Gastroesophageal sphincter (tissue), 4 donors: ENCODE measurements at regions not wholly inside any gene's neighbourhood (a gene's known extent, or its start where the extent isn't known, plus 50 kb on each side); places are given as distances from the start of the nearest gene placed in this dataset.

Source experiments
- ATAC-seq: fragments of 150-250 bp; one replicate; pipeline ENCODE4 v1.9.1; 2016; ENCODE audit warnings: mild to moderate bottlenecking, moderate library complexity
- H3K27ac ChIP-seq, 4 donors: fragments of 200-600 bp; sonication (generic) in 3 of 4; 1 replicate in 3 of 4; 2 replicates in 1 of 4; pipeline ENCODE4 v1.5.1; 2016 to 2019
- H3K27me3 ChIP-seq: fragments of 200-600 bp; sonication (generic); one replicate; pipeline ENCODE4 v1.5.1; 2019
- H3K36me3 ChIP-seq, 2 donors: fragments of 200-600 bp; sonication (generic); one replicate each; pipeline ENCODE4 v1.5.1; 2019; ENCODE audit warnings: control low read depth in 1 of 2
- H3K4me1 ChIP-seq, 3 donors: fragments of 200-600 bp; sonication (generic); 1 replicate in 2 of 3; 2 replicates in 1 of 3; pipeline ENCODE4 v1.5.1; 2016 to 2019; ENCODE audit warnings: control low read depth in 2 of 3
- H3K4me3 ChIP-seq, 2 donors: fragments of 200-600 bp; sonication (generic); one replicate each; pipeline ENCODE4 v1.5.1; 2019; ENCODE audit warnings: mild to moderate bottlenecking in 1 of 2, moderate library complexity in 1 of 2
- H3K9me3 ChIP-seq, 3 donors: fragments of 200-600 bp; sonication (generic); one replicate each; pipeline ENCODE4 v1.5.1; 2017 to 2019; ENCODE audit warnings: control low read depth in 2 of 3
- EP300 ChIP-seq: sonication (generic); formaldehyde crosslinking; IDR thresholded peaks from one replicate; pipeline ENCODE4 v1.6.1; 2017; ENCODE audit warnings: antibody characterized with exemption, mild to moderate bottlenecking
- POLR2A ChIP-seq, 2 donors: fragments of 450-650 bp; IDR thresholded peaks; one replicate each; pipeline ENCODE4 v1.6.1; 2017; ENCODE audit warnings: antibody characterized with exemption in 2 of 2, mild to moderate bottlenecking in 2 of 2, moderate library complexity in 1 of 2
- POLR2AphosphoS5 ChIP-seq: sonication (generic); formaldehyde crosslinking; IDR thresholded peaks from one replicate; pipeline ENCODE4 v1.6.1; 2017; ENCODE audit warnings: antibody characterized with exemption
- WGBS, 2 donors: methylation state at CpG; one replicate each; pipeline ENCODE4 v1.1.5; 2018; ENCODE audit warnings: low coverage in 1 of 2; 5-methylcytosine and 5-hydroxymethylcytosine counted together
- small RNA-seq, 4 donors: library from RNA; depleted of rRNA; stranded (forward); fragments of <200 nt; gene quantifications; one replicate each; pipeline ENCODE3, GENCODE V24; 2016
- TF ChIP-seq, protein P1 (sequence below), 4 experiments: fragments of 200-600 bp in 2 of 4; fragments of 450-650 bp in 2 of 4; sonication (generic) in 1 of 4; IDR thresholded peaks; one replicate each; pipeline ENCODE4 v1.5.1; 2017 to 2019; ENCODE audit warnings: antibody characterized with exemption in 4 of 4, mild to moderate bottlenecking in 2 of 4, moderate library complexity in 2 of 4

DNA sequence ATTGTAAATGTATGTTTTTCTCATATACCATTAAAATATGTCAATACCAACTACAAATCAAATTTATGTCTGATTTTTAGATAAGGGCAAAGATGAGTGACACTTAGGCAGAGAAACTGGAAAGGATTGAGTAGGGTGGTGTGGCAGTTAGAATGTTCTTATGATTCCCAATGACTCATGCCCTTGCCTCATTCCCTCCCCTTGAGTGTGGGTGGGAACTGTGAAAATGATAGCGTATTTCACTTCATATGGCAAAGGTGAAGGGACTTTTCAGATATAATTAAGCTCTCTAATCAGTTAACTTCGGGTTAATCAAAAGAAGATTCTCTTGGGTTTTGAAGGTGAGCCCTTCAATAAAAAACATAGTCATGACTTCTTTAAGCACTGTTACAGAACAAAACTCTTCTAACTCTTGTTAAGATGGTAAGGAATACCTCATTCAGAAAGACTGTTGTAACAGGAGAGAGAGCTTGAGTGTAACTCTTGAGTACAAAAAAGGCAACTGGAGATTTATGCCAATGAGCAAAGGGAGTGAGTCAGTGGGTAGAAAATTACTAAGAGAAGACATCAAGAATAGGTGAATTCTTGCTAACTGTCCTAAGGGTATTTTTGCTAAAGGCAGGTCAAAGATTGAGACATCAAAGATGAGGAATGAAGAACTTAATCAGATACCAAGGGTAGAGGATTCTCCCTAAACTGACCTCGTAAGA lies 329.5 kb downstream of the KCTD8 start:
- WGBS, 2 donors: 56 to 60% methylated on average over 3 of the region's 3 CpGs
- ATAC-seq: no peak
- no peak overlapping the region for H3K27ac ChIP-seq
- H3K27me3 ChIP-seq: no peaks in the 10 kb centered on the region
- H3K4me3 ChIP-seq: no peak overlapping the region
- no peak for TF ChIP-seq POLR2A (IDR thresholded peaks at IDR 0.05)
- no peak for TF ChIP-seq POLR2AphosphoS5
- no peak for TF ChIP-seq EP300
- TF ChIP-seq, protein P1, sequence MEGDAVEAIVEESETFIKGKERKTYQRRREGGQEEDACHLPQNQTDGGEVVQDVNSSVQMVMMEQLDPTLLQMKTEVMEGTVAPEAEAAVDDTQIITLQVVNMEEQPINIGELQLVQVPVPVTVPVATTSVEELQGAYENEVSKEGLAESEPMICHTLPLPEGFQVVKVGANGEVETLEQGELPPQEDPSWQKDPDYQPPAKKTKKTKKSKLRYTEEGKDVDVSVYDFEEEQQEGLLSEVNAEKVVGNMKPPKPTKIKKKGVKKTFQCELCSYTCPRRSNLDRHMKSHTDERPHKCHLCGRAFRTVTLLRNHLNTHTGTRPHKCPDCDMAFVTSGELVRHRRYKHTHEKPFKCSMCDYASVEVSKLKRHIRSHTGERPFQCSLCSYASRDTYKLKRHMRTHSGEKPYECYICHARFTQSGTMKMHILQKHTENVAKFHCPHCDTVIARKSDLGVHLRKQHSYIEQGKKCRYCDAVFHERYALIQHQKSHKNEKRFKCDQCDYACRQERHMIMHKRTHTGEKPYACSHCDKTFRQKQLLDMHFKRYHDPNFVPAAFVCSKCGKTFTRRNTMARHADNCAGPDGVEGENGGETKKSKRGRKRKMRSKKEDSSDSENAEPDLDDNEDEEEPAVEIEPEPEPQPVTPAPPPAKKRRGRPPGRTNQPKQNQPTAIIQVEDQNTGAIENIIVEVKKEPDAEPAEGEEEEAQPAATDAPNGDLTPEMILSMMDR (IDR thresholded peaks at IDR 0.05): no peak
- H3K9me3 ChIP-seq: no peaks in the 10 kb centered on the region
- H3K4me1 ChIP-seq: no peaks in the 10 kb centered on the region
- no peaks in the 10 kb centered on the region for H3K36me3 ChIP-seq

DNA sequence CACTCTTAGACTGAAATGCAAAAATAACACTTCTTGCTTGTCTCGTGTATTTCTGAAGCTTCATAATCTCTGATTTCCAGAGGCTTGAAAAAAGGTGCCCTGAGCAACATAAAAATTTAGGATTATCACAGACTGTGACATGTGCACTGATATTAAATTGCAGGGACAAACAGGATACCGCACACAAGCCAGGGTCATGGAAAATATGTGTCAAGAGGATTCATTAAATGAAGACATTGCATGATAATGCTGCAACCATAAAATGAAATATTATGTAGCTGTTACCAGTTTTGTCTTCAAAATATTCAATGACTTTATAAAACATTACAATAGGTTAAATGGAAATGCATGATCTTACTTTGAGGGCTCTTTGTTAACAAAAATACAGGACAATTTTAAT lies 328.0 kb downstream of the KCTD8 start:
- Histone ChIP-seq H3K27ac (no peak overlapping the region), H3K27me3 (no peaks in the 10 kb centered on the region), H3K36me3 (no peaks in the 10 kb centered on the region), H3K4me1 (no peaks in the 10 kb centered on the region), H3K4me3 (no peak overlapping the region), H3K9me3 (no peaks in the 10 kb centered on the region)
- TF ChIP-seq, protein P1 (IDR thresholded peaks at IDR 0.05): no peak
- TF ChIP-seq POLR2AphosphoS5 (no peak), EP300 (no peak)
- ATAC-seq: no peak
- WGBS, 2 donors: 70 to 87% methylated on average over 2 of the region's 2 CpGs

DNA sequence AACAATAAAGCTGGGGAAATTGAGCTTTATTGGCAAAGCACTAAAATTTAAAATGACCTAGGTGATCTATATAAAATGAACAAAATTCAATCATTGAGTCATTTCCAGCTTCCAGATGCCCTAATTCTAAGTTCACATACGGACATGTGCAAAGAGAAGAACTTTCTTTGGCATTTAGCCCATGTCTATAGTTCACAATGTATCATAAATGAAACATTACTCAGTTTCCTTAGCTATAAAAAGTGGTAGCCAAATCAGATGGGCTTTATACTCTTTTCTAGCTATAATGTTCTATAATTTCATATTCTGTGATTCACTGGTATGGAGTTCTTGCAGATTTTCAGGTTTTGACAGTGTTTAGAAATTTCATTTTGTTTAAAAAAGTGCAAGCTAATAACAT lies 327.4 kb downstream of the KCTD8 start:
- no peak for ATAC-seq
- H3K36me3 ChIP-seq: no peaks in the 10 kb centered on the region
- TF ChIP-seq POLR2AphosphoS5: no peak
- TF ChIP-seq EP300: no peak
- no peak for TF ChIP-seq POLR2A (IDR thresholded peaks at IDR 0.05)
- TF ChIP-seq, protein P1 (IDR thresholded peaks at IDR 0.05): no peak
- H3K4me3 ChIP-seq: no peak overlapping the region
- H3K27ac ChIP-seq: no peak overlapping the region
- H3K4me1 ChIP-seq: no peaks in the 10 kb centered on the region
- no peaks in the 10 kb centered on the region for H3K27me3 ChIP-seq
- WGBS, 2 donors: 33 to 37% methylated on average over 1 of the region's 1 CpG
- H3K9me3 ChIP-seq: no peaks in the 10 kb centered on the region

Small RNA genes in the stretch of these regions (small RNA-seq; reads per million reads assigned to genes)
- gene AC098590.2 (0 reads per million in 4 donors), gene RN7SL193P (0 reads per million in 4 donors)
